Pancreas (tissue), 10 donors: ENCODE measurements at regions not wholly inside any gene's neighbourhood (a gene's known extent, or its start where the extent isn't known, plus 50 kb on each side); places are given as distances from the start of the nearest gene placed in this dataset.

Experiments used
- ATAC-seq, 4 donors: fragments of 200-7000 bp; cut with Tn5 transposase; one replicate each; pipeline versions ENCODE4 v1.8.0 to v1.9.1; 2020; ENCODE audit warnings: mild to moderate bottlenecking in 4 of 4, moderate library complexity in 4 of 4
- DNase-seq, 6 donors: peaks; one replicate each; pipeline ENCODE4 v3.0.0-alpha.2; 2020
- FAIRE-seq: peaks from 2 replicates; lab custom pipeline; 2012; peaks lifted over from hg19 to GRCh38; lab: Jason Lieb, UNC
- H3K27ac ChIP-seq, 4 donors: fragments of 200-600 bp; sonication (generic); 1 replicate in 3 of 4; 2 replicates in 1 of 4; pipeline versions ENCODE4 v1.5.0 to v1.8.0; 2020
- H3K27me3 ChIP-seq, 4 donors: fragments of 200-600 bp; one replicate each; pipeline ENCODE4 v1.8.0; 2021
- H3K36me3 ChIP-seq, 3 donors: fragments of 200-600 bp; sonication (generic) in 1 of 3; one replicate each; pipeline versions ENCODE4 v1.5.0 to v1.8.0; 2020 to 2021
- H3K4me1 ChIP-seq, 3 donors: fragments of 200-600 bp; one replicate each; pipeline ENCODE4 v1.8.0; 2021
- H3K4me3 ChIP-seq, 4 donors: fragments of 200-600 bp; sonication (generic) in 2 of 4; one replicate each; pipeline versions ENCODE4 v1.5.0 to v1.8.0; 2020 to 2021
- H3K9me3 ChIP-seq, 4 donors: fragments of 200-600 bp; one replicate each; pipeline ENCODE4 v1.8.0; 2021
- WGBS, 2 donors: extraction: QIAGEN DNeasy Blood & Tissue Kit; methylation state at CpG; one replicate each; pipeline ENCODE4 v1.1.7; 2013; 5-methylcytosine and 5-hydroxymethylcytosine counted together
- intact Hi-C, 3 donors: fragments of 100-400 bp; cut with DNase I; formaldehyde crosslinking; loops; one replicate each; pipeline versions ENCODE4 v1.11.1 to v1.14.2; 2022
- TF ChIP-seq, protein P1 (sequence below), 4 donors: fragments of 200-600 bp; sonication (generic) in 3 of 4; IDR thresholded peaks; one replicate each; pipeline versions ENCODE4 v1.5.0 to v1.8.0; 2021; ENCODE audit warnings: antibody characterized with exemption in 4 of 4
- donor health status: healthy with polysubstance abuse.
- donor health status: DM: no; HTN: no; CAD: no; lungs with moderate emphysema.
- donor health status: DM: no; HTN: no; CAD: no.
- donor health status: control.
- donor health status: control.
- donor health status: Bipolar disorder and iron deficiency.
- donor health status: DM: yes; HTN: yes; CAD: no.
- donor health status: DM: no; HTN: no; CAD: no.
- donor health status: DM: no; HTN: no; CAD: no.
- donor health status: DM: yes; HTN: yes; CAD: no.

DNA sequence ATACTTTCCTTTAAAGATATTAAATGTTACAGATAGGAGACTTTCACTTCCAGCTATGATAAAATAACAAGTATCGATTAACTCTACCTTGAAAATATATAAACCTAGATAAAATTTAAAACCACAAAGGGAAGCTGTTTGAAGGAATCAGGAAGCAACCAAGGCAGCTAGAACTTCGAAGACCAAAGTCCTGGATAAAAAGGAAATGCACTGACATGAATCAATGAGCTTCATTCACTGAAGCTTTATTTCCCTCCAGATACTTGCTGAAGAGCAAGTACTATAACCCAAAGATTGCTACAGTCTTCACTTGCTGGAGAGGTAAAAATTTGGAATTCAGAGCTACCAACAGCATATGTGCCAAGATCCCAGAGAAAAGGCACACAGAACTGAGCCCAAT, 144.1 kb downstream of the PIK3R1 start:
- DNase-seq (no peak), FAIRE-seq (no peak), ATAC-seq (no peak)
- Histone ChIP-seq H3K27me3 (no peaks in the 10 kb centered on the region), H3K4me1 (no peaks in the 10 kb centered on the region), H3K27ac (no peak overlapping the region), H3K9me3 (peaks cover 0 to 3% (median 0%) of the 10 kb centered on the region in 4 donors), H3K4me3 (no peak overlapping the region), H3K36me3 (no peaks in the 10 kb centered on the region)
- 56 to 62% methylated on average over 2 of the region's 2 CpGs for WGBS, 2 donors
- TF ChIP-seq, protein P1, sequence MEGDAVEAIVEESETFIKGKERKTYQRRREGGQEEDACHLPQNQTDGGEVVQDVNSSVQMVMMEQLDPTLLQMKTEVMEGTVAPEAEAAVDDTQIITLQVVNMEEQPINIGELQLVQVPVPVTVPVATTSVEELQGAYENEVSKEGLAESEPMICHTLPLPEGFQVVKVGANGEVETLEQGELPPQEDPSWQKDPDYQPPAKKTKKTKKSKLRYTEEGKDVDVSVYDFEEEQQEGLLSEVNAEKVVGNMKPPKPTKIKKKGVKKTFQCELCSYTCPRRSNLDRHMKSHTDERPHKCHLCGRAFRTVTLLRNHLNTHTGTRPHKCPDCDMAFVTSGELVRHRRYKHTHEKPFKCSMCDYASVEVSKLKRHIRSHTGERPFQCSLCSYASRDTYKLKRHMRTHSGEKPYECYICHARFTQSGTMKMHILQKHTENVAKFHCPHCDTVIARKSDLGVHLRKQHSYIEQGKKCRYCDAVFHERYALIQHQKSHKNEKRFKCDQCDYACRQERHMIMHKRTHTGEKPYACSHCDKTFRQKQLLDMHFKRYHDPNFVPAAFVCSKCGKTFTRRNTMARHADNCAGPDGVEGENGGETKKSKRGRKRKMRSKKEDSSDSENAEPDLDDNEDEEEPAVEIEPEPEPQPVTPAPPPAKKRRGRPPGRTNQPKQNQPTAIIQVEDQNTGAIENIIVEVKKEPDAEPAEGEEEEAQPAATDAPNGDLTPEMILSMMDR (IDR thresholded peaks at IDR 0.05) = no peak
- intact Hi-C loops = no loop called here

DNA sequence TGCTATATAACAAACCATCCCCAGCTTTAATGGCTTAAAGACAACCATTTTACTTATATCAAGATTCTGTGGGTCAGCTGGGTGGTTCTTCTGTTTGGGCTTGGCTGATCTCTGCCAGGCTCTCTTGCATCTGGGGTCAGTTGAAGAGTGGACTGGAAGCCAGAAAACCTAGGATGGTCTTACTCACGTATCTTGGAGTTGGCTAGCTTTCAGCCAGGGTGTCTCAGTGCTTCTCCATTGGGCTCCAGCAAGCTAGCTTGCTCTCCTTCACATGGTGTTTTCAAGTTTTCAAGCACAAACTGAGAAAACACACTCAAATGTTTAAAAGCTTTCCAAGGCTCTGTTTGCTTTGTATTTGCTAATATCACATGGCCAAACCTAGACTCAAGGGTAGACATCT, 146.8 kb downstream of the PIK3R1 start:
- DNase-seq (no peak), FAIRE-seq (no peak), ATAC-seq (no peak)
- 82 to 95% methylated on average over 1 of the region's 1 CpG for WGBS, 2 donors
- Histone ChIP-seq H3K27ac (no peak overlapping the region), H3K9me3 (peaks cover 0 to 3% (median 0%) of the 10 kb centered on the region in 4 donors), H3K36me3 (no peaks in the 10 kb centered on the region), H3K27me3 (no peaks in the 10 kb centered on the region), H3K4me1 (no peaks in the 10 kb centered on the region), H3K4me3 (no peak overlapping the region)
- intact Hi-C loops = no loop called here
- TF ChIP-seq, protein P1 (IDR thresholded peaks at IDR 0.05) = no peak

DNA sequence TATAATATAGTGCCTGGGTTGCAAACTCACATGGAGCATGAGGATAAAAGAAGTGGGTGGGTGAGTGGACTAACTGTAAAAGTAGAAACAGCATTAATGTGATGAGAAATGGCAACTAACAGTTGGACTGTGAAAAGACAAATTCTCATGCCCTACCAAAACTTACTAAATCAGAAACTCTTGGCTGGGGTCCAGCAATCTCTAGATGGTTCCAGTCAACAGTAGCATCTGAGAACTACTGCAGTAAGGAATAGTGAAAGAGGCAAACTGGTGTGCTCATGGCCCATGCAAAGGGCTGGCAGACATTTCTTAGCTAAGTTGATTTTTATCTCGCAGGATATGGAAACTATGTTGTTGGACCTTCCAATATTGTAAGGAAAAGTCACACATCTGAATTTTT, 150.3 kb downstream of the PIK3R1 start:
- intact Hi-C loops = no loop called here
- FAIRE-seq (no peak), ATAC-seq (no peak), DNase-seq (no peak)
- peaks cover 0 to 3% (median 0%) of the 10 kb centered on the region in 4 donors for H3K9me3 ChIP-seq
- WGBS, 2 donors = 97 to 100% methylated on average over 1 of the region's 1 CpG
- H3K4me3 ChIP-seq = no peak overlapping the region
- H3K4me1 ChIP-seq = peaks cover 0 to 4% (median 0%) of the 10 kb centered on the region in 3 donors
- H3K27me3 ChIP-seq = no peaks in the 10 kb centered on the region
- TF ChIP-seq, protein P1 (IDR thresholded peaks at IDR 0.05) = no peak
- no peak overlapping the region for H3K27ac ChIP-seq
- no peaks in the 10 kb centered on the region for H3K36me3 ChIP-seq

DNA sequence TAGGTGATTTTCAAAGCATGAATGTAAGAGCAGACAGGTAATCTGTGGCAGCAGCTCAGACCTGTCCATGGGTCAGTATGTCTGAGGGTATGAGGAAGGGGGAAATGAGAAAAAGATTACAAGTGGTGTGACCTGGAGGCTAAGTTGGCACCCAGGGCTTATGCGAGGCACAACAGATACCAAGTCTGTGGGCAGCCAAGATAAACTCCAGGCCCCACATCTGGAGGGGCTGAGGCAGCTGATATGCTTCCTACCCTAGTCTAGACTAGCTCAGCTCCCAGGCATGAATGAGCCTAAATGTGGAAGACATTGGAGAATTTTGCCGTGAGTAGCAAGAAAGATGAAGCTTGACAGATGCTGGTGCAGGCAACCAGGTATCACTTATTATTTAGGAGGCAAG, 151.7 kb downstream of the PIK3R1 start:
- H3K27me3 ChIP-seq = no peaks in the 10 kb centered on the region
- H3K9me3 ChIP-seq = peaks cover 0 to 3% (median 0%) of the 10 kb centered on the region in 4 donors
- ATAC-seq = no peak
- no peak overlapping the region for H3K4me3 ChIP-seq
- DNase-seq = no peak
- intact Hi-C loops = no loop called here
- H3K4me1 ChIP-seq = peaks cover 0 to 4% (median 0%) of the 10 kb centered on the region in 3 donors
- no peak overlapping the region for H3K27ac ChIP-seq
- no peaks in the 10 kb centered on the region for H3K36me3 ChIP-seq
- WGBS, 2 donors = 78 to 84% methylated on average over 2 of the region's 2 CpGs
- FAIRE-seq = no peak
- TF ChIP-seq, protein P1 (IDR thresholded peaks at IDR 0.05) = no peak

DNA sequence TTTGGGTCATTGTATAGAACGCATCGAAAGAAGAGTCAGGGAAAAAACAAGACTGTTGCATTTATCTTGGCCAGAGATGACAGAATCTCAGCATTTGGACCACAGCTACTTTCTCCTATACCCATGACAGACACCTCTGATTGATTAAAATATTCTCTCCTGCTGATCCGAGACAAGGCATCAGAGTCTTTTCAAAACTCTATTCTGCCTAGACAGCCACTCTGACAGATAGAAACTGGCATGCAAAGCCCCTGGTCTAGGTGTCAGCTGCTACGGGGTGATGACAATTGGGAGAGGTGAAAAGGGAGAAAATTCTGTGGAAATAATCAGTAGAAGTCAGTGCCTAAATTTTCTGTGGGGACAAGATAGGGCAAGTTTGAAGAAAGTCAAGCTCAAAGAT, 152.2 kb downstream of the PIK3R1 start:
- intact Hi-C loops = no loop called here
- no peak for ATAC-seq
- TF ChIP-seq, protein P1 (IDR thresholded peaks at IDR 0.05) = no peak
- Histone ChIP-seq H3K27ac (no peak overlapping the region), H3K4me3 (no peak overlapping the region), H3K4me1 (peaks cover 0 to 4% (median 0%) of the 10 kb centered on the region in 3 donors), H3K36me3 (no peaks in the 10 kb centered on the region), H3K9me3 (peaks cover 0 to 3% (median 0%) of the 10 kb centered on the region in 4 donors), H3K27me3 (no peaks in the 10 kb centered on the region)
- WGBS, 2 donors = 79 to 90% methylated on average over 4 of the region's 4 CpGs
- DNase-seq = no peak
- no peak for FAIRE-seq
